ENCODE measurements at regions not wholly inside any gene's neighbourhood (a gene's known extent, or its start where the extent isn't known, plus 50 kb on each side); places are given as distances from the start of the nearest gene placed in this dataset.

- H3K9ac ChIP-seq (ENCODE audit: low read length) = no peak overlapping the region
- H3K27ac ChIP-seq (ENCODE audit: low read depth, low read length) = no peak overlapping the region
- no peaks in the 10 kb centered on the region for H3K9me3 ChIP-seq (ENCODE audit: low read length)
- H3K36me3 ChIP-seq (ENCODE audit: insufficient read depth, low read length) = no peaks in the 10 kb centered on the region
- peaks cover 7 to 22% of the 10 kb centered on the region in 2 donors for H3K27me3 ChIP-seq (ENCODE audit: control insufficient read depth in 1 of 2, insufficient read depth in 2 of 2, low read length in 2 of 2)
- H3K4me3 ChIP-seq (ENCODE audit: low read depth in 1 of 2, low read length in 2 of 2) = no peak overlapping the region
- peaks cover 6% of the 10 kb centered on the region for H3K4me1 ChIP-seq (ENCODE audit: insufficient read depth, low read length)
Measured at GRCh38 chr22:27310966-27311697, 490.4 kb downstream of the MN1 start.

DNA sequence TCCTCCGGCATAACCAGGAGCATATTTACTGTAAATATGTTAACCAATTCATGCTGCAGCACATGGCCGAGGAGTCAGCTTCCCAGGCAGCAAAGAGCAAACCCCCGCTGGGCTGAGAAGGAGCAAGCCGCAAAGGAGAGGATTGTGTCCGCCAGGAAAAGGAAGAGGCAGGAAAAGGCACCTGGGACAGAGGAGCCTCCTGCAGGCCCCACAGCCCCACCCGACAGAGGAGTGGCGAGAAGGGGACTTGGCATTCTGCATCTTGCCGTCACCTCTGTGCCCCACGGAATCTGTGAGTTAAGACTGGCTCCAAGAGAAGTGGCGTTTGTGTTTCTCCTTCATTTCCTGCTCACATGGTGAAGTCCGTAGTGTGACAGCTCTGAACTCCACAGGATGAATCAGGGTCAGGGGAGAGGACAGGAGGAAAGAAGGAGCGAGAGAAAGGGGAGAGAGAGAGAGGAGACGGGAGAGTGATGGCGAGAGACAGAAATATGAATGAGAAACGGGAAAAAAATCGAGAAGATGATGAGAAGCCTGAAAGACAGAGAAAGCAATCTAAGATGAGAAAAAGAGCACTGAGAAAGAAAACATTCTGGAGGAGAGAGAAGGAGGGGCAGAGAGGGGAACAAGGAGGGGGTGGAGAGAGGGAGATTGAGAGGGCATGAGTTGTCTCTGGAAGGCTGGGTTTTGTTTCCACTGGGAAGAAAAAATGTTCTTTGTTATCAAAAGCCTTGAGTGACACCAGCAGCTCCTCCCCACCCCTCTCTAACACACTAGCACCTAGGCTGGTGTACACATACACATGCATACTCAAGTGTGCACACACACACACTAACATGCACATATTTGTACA is 489.6 kb downstream of the MN1 start:
- Histone ChIP-seq H3K27me3 (ENCODE audit: control insufficient read depth in 1 of 2, insufficient read depth in 2 of 2, low read length in 2 of 2) (peaks cover 7 to 22% of the 10 kb centered on the region in 2 donors), H3K9ac (ENCODE audit: low read length) (no peak overlapping the region), H3K27ac (ENCODE audit: low read depth, low read length) (no peak overlapping the region), H3K4me1 (ENCODE audit: insufficient read depth, low read length) (peaks cover 6% of the 10 kb centered on the region), H3K9me3 (ENCODE audit: low read length) (no peaks in the 10 kb centered on the region), H3K36me3 (ENCODE audit: insufficient read depth, low read length) (no peaks in the 10 kb centered on the region), H3K4me3 (ENCODE audit: low read depth in 1 of 2, low read length in 2 of 2) (no peak overlapping the region)

GRCh38 chr22:27312565-27312964 is 489.0 kb downstream of the MN1 start:
- Histone ChIP-seq H3K27ac (ENCODE audit: low read depth, low read length) (no peak overlapping the region), H3K27me3 (ENCODE audit: control insufficient read depth in 1 of 2, insufficient read depth in 2 of 2, low read length in 2 of 2) (peaks cover 7 to 22% of the 10 kb centered on the region in 2 donors), H3K9me3 (ENCODE audit: low read length) (no peaks in the 10 kb centered on the region), H3K36me3 (ENCODE audit: insufficient read depth, low read length) (no peaks in the 10 kb centered on the region), H3K4me1 (ENCODE audit: insufficient read depth, low read length) (peaks cover 8% of the 10 kb centered on the region), H3K4me3 (ENCODE audit: low read depth in 1 of 2, low read length in 2 of 2) (no peak overlapping the region), H3K9ac (ENCODE audit: low read length) (no peak overlapping the region)

- H3K9ac ChIP-seq (ENCODE audit: low read length) = no peak overlapping the region
Measured at GRCh38 chr22:27312966-27313855, 488.3 kb downstream of the MN1 start.

DNA sequence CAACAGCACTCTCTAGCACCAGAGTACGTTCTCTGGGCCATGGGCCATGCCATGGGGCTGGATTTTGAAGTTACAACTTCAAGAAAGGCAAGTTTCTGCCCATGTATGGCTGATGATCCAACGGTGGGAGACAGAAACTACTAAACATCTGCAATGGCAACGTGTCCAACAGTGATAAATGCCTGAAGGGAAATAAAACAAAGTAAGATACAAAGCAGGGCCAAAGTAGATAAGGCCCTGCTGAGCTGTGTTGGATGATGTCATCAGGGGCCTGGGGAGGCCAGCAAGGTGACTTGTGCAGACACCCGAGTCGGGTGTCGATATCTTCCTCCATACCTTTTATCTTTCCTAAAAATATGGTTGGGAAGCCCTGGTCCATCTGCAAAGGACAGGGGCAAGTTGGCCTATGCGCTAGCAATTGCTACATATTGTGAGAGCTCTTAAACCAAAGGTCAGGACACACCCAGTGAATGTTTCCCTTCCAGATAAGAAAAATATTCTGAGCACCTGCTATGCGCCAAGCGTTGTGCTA is 487.2 kb downstream of the MN1 start:
- Histone ChIP-seq H3K9me3 (ENCODE audit: low read length) (peaks cover 2% of the 10 kb centered on the region), H3K4me1 (ENCODE audit: insufficient read depth, low read length) (peaks cover 21% of the 10 kb centered on the region), H3K9ac (ENCODE audit: low read length) (no peak overlapping the region), H3K36me3 (ENCODE audit: insufficient read depth, low read length) (no peaks in the 10 kb centered on the region), H3K27ac (ENCODE audit: low read depth, low read length) (no peak overlapping the region), H3K27me3 (ENCODE audit: control insufficient read depth in 1 of 2, insufficient read depth in 2 of 2, low read length in 2 of 2) (peaks cover 7 to 22% of the 10 kb centered on the region in 2 donors), H3K4me3 (ENCODE audit: low read depth in 1 of 2, low read length in 2 of 2) (no peak overlapping the region)

More at GRCh38 chr22:27312966-27313855, 488.3 kb downstream of the MN1 start:
- Histone ChIP-seq H3K36me3 (ENCODE audit: insufficient read depth, low read length) (no peaks in the 10 kb centered on the region), H3K4me3 (ENCODE audit: low read depth in 1 of 2, low read length in 2 of 2) (no peak overlapping the region), H3K4me1 (ENCODE audit: insufficient read depth, low read length) (peaks cover 15% of the 10 kb centered on the region), H3K9me3 (ENCODE audit: low read length) (no peaks in the 10 kb centered on the region), H3K27me3 (ENCODE audit: control insufficient read depth in 1 of 2, insufficient read depth in 2 of 2, low read length in 2 of 2) (peaks cover 7 to 22% of the 10 kb centered on the region in 2 donors), H3K27ac (ENCODE audit: low read depth, low read length) (no peak overlapping the region)

- no peak overlapping the region for H3K27ac ChIP-seq (ENCODE audit: low read depth, low read length)
- H3K36me3 ChIP-seq (ENCODE audit: insufficient read depth, low read length) = no peaks in the 10 kb centered on the region
- peaks cover 4% of the 10 kb centered on the region for H3K9me3 ChIP-seq (ENCODE audit: low read length)
- H3K4me3 ChIP-seq (ENCODE audit: low read depth in 1 of 2, low read length in 2 of 2) = no peak overlapping the region
- peaks cover 12 to 22% of the 10 kb centered on the region in 2 donors for H3K27me3 ChIP-seq (ENCODE audit: control insufficient read depth in 1 of 2, insufficient read depth in 2 of 2, low read length in 2 of 2)
- H3K4me1 ChIP-seq (ENCODE audit: insufficient read depth, low read length) = peaks cover 21% of the 10 kb centered on the region
- H3K9ac ChIP-seq (ENCODE audit: low read length) = no peak overlapping the region
Measured at GRCh38 chr22:27315833-27316232, 485.7 kb downstream of the MN1 start.

- Histone ChIP-seq H3K36me3 (ENCODE audit: insufficient read depth, low read length) (no peaks in the 10 kb centered on the region), H3K27me3 (ENCODE audit: control insufficient read depth in 1 of 2, insufficient read depth in 2 of 2, low read length in 2 of 2) (peaks cover 16 to 25% of the 10 kb centered on the region in 2 donors), H3K27ac (ENCODE audit: low read depth, low read length) (no peak overlapping the region), H3K4me3 (ENCODE audit: low read depth in 1 of 2, low read length in 2 of 2) (no peak overlapping the region), H3K9me3 (ENCODE audit: low read length) (peaks cover 4% of the 10 kb centered on the region), H3K4me1 (ENCODE audit: insufficient read depth, low read length) (peaks cover 21% of the 10 kb centered on the region), H3K9ac (ENCODE audit: low read length) (no peak overlapping the region)
Measured at GRCh38 chr22:27317096-27317495, 484.5 kb downstream of the MN1 start.

GRCh38 chr22:27317971-27318428 is 483.6 kb downstream of the MN1 start:
- Histone ChIP-seq H3K36me3 (ENCODE audit: insufficient read depth, low read length) (no peaks in the 10 kb centered on the region), H3K4me3 (ENCODE audit: low read depth in 1 of 2, low read length in 2 of 2) (no peak overlapping the region), H3K27ac (ENCODE audit: low read depth, low read length) (no peak overlapping the region), H3K9me3 (ENCODE audit: low read length) (peaks cover 4% of the 10 kb centered on the region), H3K27me3 (ENCODE audit: control insufficient read depth in 1 of 2, insufficient read depth in 2 of 2, low read length in 2 of 2) (peaks cover 17 to 21% of the 10 kb centered on the region in 2 donors), H3K9ac (ENCODE audit: low read length) (no peak overlapping the region), H3K4me1 (ENCODE audit: insufficient read depth, low read length) (peaks cover 20% of the 10 kb centered on the region)

GRCh38 chr22:27318516-27318915 is 483.0 kb downstream of the MN1 start:
- Histone ChIP-seq H3K27me3 (ENCODE audit: control insufficient read depth in 1 of 2, insufficient read depth in 2 of 2, low read length in 2 of 2) (peaks cover 21 to 22% of the 10 kb centered on the region in 2 donors), H3K9ac (ENCODE audit: low read length) (no peak overlapping the region), H3K9me3 (ENCODE audit: low read length) (peaks cover 4% of the 10 kb centered on the region), H3K27ac (ENCODE audit: low read depth, low read length) (no peak overlapping the region), H3K36me3 (ENCODE audit: insufficient read depth, low read length) (no peaks in the 10 kb centered on the region), H3K4me1 (ENCODE audit: insufficient read depth, low read length) (peaks cover 22% of the 10 kb centered on the region), H3K4me3 (ENCODE audit: low read depth in 1 of 2, low read length in 2 of 2) (no peak overlapping the region)

GRCh38 chr22:27323661-27324060 is 477.9 kb downstream of the MN1 start:
- H3K36me3 ChIP-seq (ENCODE audit: insufficient read depth, low read length) = no peaks in the 10 kb centered on the region
- H3K9ac ChIP-seq (ENCODE audit: low read length) = no peak overlapping the region
- no peak overlapping the region for H3K4me3 ChIP-seq (ENCODE audit: low read depth in 1 of 2, low read length in 2 of 2)
- peaks cover 17 to 23% of the 10 kb centered on the region in 2 donors for H3K27me3 ChIP-seq (ENCODE audit: control insufficient read depth in 1 of 2, insufficient read depth in 2 of 2, low read length in 2 of 2)
- peaks cover 4% of the 10 kb centered on the region for H3K9me3 ChIP-seq (ENCODE audit: low read length)
- H3K4me1 ChIP-seq (ENCODE audit: insufficient read depth, low read length) = peaks cover 9% of the 10 kb centered on the region
- H3K27ac ChIP-seq (ENCODE audit: low read depth, low read length) = no peak overlapping the region

All from muscle layer of colon (tissue), 2 donors.